ENCODE measurements at regions not wholly inside any gene's neighbourhood (a gene's known extent, or its start where the extent isn't known, plus 50 kb on each side); places are given as distances from the start of the nearest gene placed in this dataset.

GRCh38 chr13:111458001-111458531 is 137.6 kb downstream of the TEX29 start:
- TF ChIP-seq CTCF (conservative IDR thresholded peaks at IDR 0.05; ENCODE audit: low read depth, low read length), result no peak
- TF ChIP-seq EZH2 (IDR thresholded peaks at IDR 0.05; ENCODE audit: borderline replicate concordance, low read depth, low read length, poor library complexity, severe bottlenecking), result no peak
